ENCODE measurements at regions not wholly inside any gene's neighbourhood (a gene's known extent, or its start where the extent isn't known, plus 50 kb on each side); places are given as distances from the start of the nearest gene placed in this dataset.

- no TSS peak for BruUV-seq (replicated peaks)
- DNase-seq (ENCODE audit: low read depth, low spot score) (no peak), FAIRE-seq (no peak)
Observed at GRCh38 chr5:118407958-118408357, 580.4 kb downstream of the DTWD2 start.

More at GRCh38 chr5:118407958-118408357, 580.4 kb downstream of the DTWD2 start:
- intact Hi-C loops (cut with micrococcal nuclease) (no loop called here), dilution Hi-C loops (cut with MboI; ENCODE audit: extremely low pct_ligation_motif_present, low sequenced_read_pairs) (no loop called here)
- Histone ChIP-seq H3K36me3 (ENCODE audit: control insufficient read depth in 2 of 2, extremely low read depth in 1 of 2, insufficient read depth in 2 of 2, low read length in 2 of 2) (no peaks in the 10 kb centered on the region), H3K4me2 (ENCODE audit: insufficient read depth, low read length) (no peak overlapping the region), H3K9ac (replicated peaks; ENCODE audit: extremely low read depth, insufficient read depth, low read length) (no peak overlapping the region), H3K27ac (ENCODE audit: insufficient read depth, low read depth, low read length) (no peak overlapping the region), H3K9me3 (replicated peaks; ENCODE audit: control insufficient read depth, insufficient read depth, low read length) (no peaks in the 10 kb centered on the region), H4K20me1 (replicated peaks; ENCODE audit: control insufficient read depth, extremely low read depth, insufficient read depth, low read length) (no peaks in the 10 kb centered on the region), H3K9me1 (replicated peaks; ENCODE audit: control insufficient read depth, extremely low read depth, insufficient read depth, low read length) (no peaks in the 10 kb centered on the region), H3K27me3 (ENCODE audit: control insufficient read depth in 2 of 2, insufficient read depth in 2 of 2, low read length in 2 of 2) (no peaks in the 10 kb centered on the region), H3K79me2 (ENCODE audit: control insufficient read depth, insufficient read depth, low read length) (no peaks in the 10 kb centered on the region), H2AFZ (ENCODE audit: low read depth, low read length) (no peak overlapping the region), H3K4me1 (ENCODE audit: control insufficient read depth, extremely low read depth, insufficient read depth, low read length) (no peaks in the 10 kb centered on the region), H3K4me3 (replicated peaks in 1 of 3; ENCODE audit: insufficient read depth in 1 of 3, low read depth in 1 of 3, low read length in 3 of 3) (no peak overlapping the region)
- no peak for TF ChIP-seq MAX (IDR thresholded peaks at IDR 0.05; ENCODE audit: insufficient read depth, insufficient read length)
- TF ChIP-seq JUN (IDR thresholded peaks at IDR 0.05; ENCODE audit: borderline replicate concordance, insufficient read depth, insufficient read length, low read depth), result no peak
- no peak for TF ChIP-seq GATA2 (IDR thresholded peaks at IDR 0.05; ENCODE audit: insufficient read depth, insufficient read length, low read depth, low read length)
- no peak for TF ChIP-seq FOS (IDR thresholded peaks at IDR 0.05; ENCODE audit: borderline replicate concordance, insufficient read depth, low read length)
- no peak for TF ChIP-seq CTCF (IDR thresholded peaks at IDR 0.05; ENCODE audit: extremely low read depth in 1 of 2, insufficient read depth in 1 of 2, low read depth in 1 of 2, low read length in 2 of 2)
- TF ChIP-seq MYC (IDR thresholded peaks at IDR 0.05; ENCODE audit: low read depth, low read length), result no peak
- TF ChIP-seq POLR2AphosphoS5 (IDR thresholded peaks at IDR 0.05; ENCODE audit: insufficient read depth, low read depth, low read length), result no peak
- TF ChIP-seq POLR2A (IDR thresholded peaks at IDR 0.05; ENCODE audit: low read depth, low read length), result no peak
- TF ChIP-seq EZH2 (IDR thresholded peaks at IDR 0.05; ENCODE audit: borderline replicate concordance, low read depth, low read length, severe bottlenecking), result no peak
- POLR2A ChIA-PET, result no interaction called here
- CTCF ChIA-PET, result no interaction called here
